ENCODE measurements at regions not wholly inside any gene's neighbourhood (a gene's known extent, or its start where the extent isn't known, plus 50 kb on each side); places are given as distances from the start of the nearest gene placed in this dataset.
"Not testable (repeated sequence)": the region's sequence is repeated elsewhere in the genome, so short reads cannot be mapped to it uniquely, and the experiment has no call there.

- Histone ChIP-seq H4K20me1 (no peaks in the 10 kb centered on the region), H3K36me3 (no peaks in the 10 kb centered on the region), H3K4me3 (no peak overlapping the region), H3K27ac (no peak overlapping the region), H3K9me3 (replicated peaks in 1 of 11) (peaks cover 0 to 12% (median 0%) of the 10 kb centered on the region in 11 experiments; a peak in 3 of 22 replicates), H3K27me3 (no peaks in the 10 kb centered on the region), H3K9ac (no peak overlapping the region), H3K4me1 (no peaks in the 10 kb centered on the region), H3K4me2 (no peak overlapping the region)
- TF ChIP-seq Cebpa-rat (IDR thresholded peaks at IDR 0.05) = no peak
These were observed 71.6 kb upstream of the EGFR start for GRCh38 chr7:54947266-54947665.

GRCh38 chr7:54949514-54949913 is 69.3 kb upstream of the EGFR start:
- not testable (repeated sequence) for H3K27ac ChIP-seq, H3K4me1 ChIP-seq, H3K9ac ChIP-seq, H3K4me2 ChIP-seq, H3K27me3 ChIP-seq, H3K36me3 ChIP-seq, H4K20me1 ChIP-seq, H3K4me3 ChIP-seq
- H3K9me3 ChIP-seq (replicated peaks in 1 of 11) = peaks cover 0 to 12% (median 0%) of the 10 kb centered on the region in 11 experiments; a peak in 3 of 22 replicates

GRCh38 chr7:54955296-54955695 is 63.5 kb upstream of the EGFR start:
- Histone ChIP-seq H3K27ac (no peak overlapping the region), H3K9ac (no peak overlapping the region), H3K9me3 (replicated peaks in 1 of 11) (peaks cover 0 to 12% (median 0%) of the 10 kb centered on the region in 11 experiments; a peak in 3 of 22 replicates), H4K20me1 (no peaks in the 10 kb centered on the region), H3K4me3 (no peak overlapping the region), H3K27me3 (no peaks in the 10 kb centered on the region), H3K4me1 (peaks cover 0 to 3% (median 0%) of the 10 kb centered on the region in 10 experiments; a peak in 1 of 20 replicates), H3K36me3 (no peaks in the 10 kb centered on the region), H3K4me2 (no peak overlapping the region)
- TF ChIP-seq Cebpa-rat (IDR thresholded peaks at IDR 0.05) = no peak

- Histone ChIP-seq H3K9ac (no peak overlapping the region), H3K27me3 (no peaks in the 10 kb centered on the region), H3K27ac (no peak overlapping the region), H3K4me3 (no peak overlapping the region), H3K36me3 (no peaks in the 10 kb centered on the region), H3K4me2 (no peak overlapping the region), H4K20me1 (no peaks in the 10 kb centered on the region), H3K9me3 (replicated peaks in 1 of 11) (peaks cover 0 to 9% (median 0%) of the 10 kb centered on the region in 11 experiments; a peak in 3 of 22 replicates), H3K4me1 (peaks cover 0 to 8% (median 0%) of the 10 kb centered on the region in 10 experiments; a peak in 3 of 20 replicates)
- TF ChIP-seq Cebpa-rat (IDR thresholded peaks at IDR 0.05) = no peak
These were observed 63.0 kb upstream of the EGFR start for GRCh38 chr7:54955696-54956420.

GRCh38 chr7:54956865-54957264 is 62.0 kb upstream of the EGFR start:
- Histone ChIP-seq H3K27ac (no peak overlapping the region), H3K4me2 (no peak overlapping the region), H3K4me1 (peaks cover 0 to 13% (median 0%) of the 10 kb centered on the region in 10 experiments; a peak in 3 of 20 replicates), H3K9me3 (replicated peaks in 1 of 11) (no peaks in the 10 kb centered on the region), H3K36me3 (no peaks in the 10 kb centered on the region), H4K20me1 (no peaks in the 10 kb centered on the region), H3K4me3 (no peak overlapping the region), H3K9ac (no peak overlapping the region), H3K27me3 (no peaks in the 10 kb centered on the region)
- TF ChIP-seq Cebpa-rat (IDR thresholded peaks at IDR 0.05) = no peak

- H3K27me3 ChIP-seq = no peaks in the 10 kb centered on the region
- TF ChIP-seq Cebpa-rat (IDR thresholded peaks at IDR 0.05) = no peak
- no peak overlapping the region for H3K4me3 ChIP-seq
- peaks cover 0 to 24% (median 0%) of the 10 kb centered on the region in 10 experiments; a peak in 6 of 20 replicates for H3K4me1 ChIP-seq
- no peak overlapping the region for H3K9ac ChIP-seq
- peak overlapping the region in 1 of 11 experiments; percentile 21; a peak in 3 of 22 replicates for H3K4me2 ChIP-seq
- peaks cover 0 to 10% (median 0%) of the 10 kb centered on the region in 11 experiments; a peak in 3 of 22 replicates for H3K9me3 ChIP-seq (replicated peaks in 1 of 11)
- H3K27ac ChIP-seq = no peak overlapping the region
- H3K36me3 ChIP-seq = no peaks in the 10 kb centered on the region
- H4K20me1 ChIP-seq = no peaks in the 10 kb centered on the region
These were observed 58.3 kb upstream of the EGFR start for GRCh38 chr7:54960517-54960916.

- Histone ChIP-seq H3K9ac (no peak overlapping the region), H3K4me2 (no peak overlapping the region), H3K27ac (no peak overlapping the region), H3K4me1 (peaks cover 0 to 24% (median 0%) of the 10 kb centered on the region in 10 experiments; a peak in 6 of 20 replicates), H3K27me3 (no peaks in the 10 kb centered on the region), H3K9me3 (replicated peaks in 1 of 11) (peaks cover 0 to 10% (median 0%) of the 10 kb centered on the region in 11 experiments; a peak in 3 of 22 replicates), H3K4me3 (no peak overlapping the region), H3K36me3 (no peaks in the 10 kb centered on the region), H4K20me1 (no peaks in the 10 kb centered on the region)
- no peak for TF ChIP-seq Cebpa-rat (IDR thresholded peaks at IDR 0.05)
These were observed 57.4 kb upstream of the EGFR start for GRCh38 chr7:54961391-54961790.

- H4K20me1 ChIP-seq = no peaks in the 10 kb centered on the region
- H3K27ac ChIP-seq = no peak overlapping the region
- no peak overlapping the region for H3K4me3 ChIP-seq
- no peak overlapping the region for H3K9ac ChIP-seq
- H3K4me2 ChIP-seq = no peak overlapping the region
- H3K27me3 ChIP-seq = no peaks in the 10 kb centered on the region
- no peak for TF ChIP-seq Cebpa-rat (IDR thresholded peaks at IDR 0.05)
- no peaks in the 10 kb centered on the region for H3K36me3 ChIP-seq
- peaks cover 0 to 24% (median 0%) of the 10 kb centered on the region in 10 experiments; a peak in 6 of 20 replicates for H3K4me1 ChIP-seq
- H3K9me3 ChIP-seq (replicated peaks in 1 of 11) = peaks cover 0 to 10% (median 0%) of the 10 kb centered on the region in 11 experiments; a peak in 3 of 22 replicates
These were observed 55.7 kb upstream of the EGFR start for GRCh38 chr7:54963155-54963554.

GRCh38 chr7:54964136-54964535 is 54.7 kb upstream of the EGFR start:
- peaks cover 0 to 24% (median 0%) of the 10 kb centered on the region in 10 experiments; a peak in 6 of 20 replicates for H3K4me1 ChIP-seq
- H3K27ac ChIP-seq = peak overlapping the region in 2 of 11 experiments; percentile 29 to 35; a peak in 2 of 22 replicates
- no peak overlapping the region for H3K9ac ChIP-seq
- H3K27me3 ChIP-seq = no peaks in the 10 kb centered on the region
- H3K4me2 ChIP-seq = peak overlapping the region in 4 of 11 experiments; percentile 2 to 45 (median 18); a peak in 5 of 22 replicates
- no peak for TF ChIP-seq Cebpa-rat (IDR thresholded peaks at IDR 0.05)
- no peaks in the 10 kb centered on the region for H4K20me1 ChIP-seq
- H3K36me3 ChIP-seq = no peaks in the 10 kb centered on the region
- H3K9me3 ChIP-seq (replicated peaks in 1 of 11) = peaks cover 0 to 10% (median 0%) of the 10 kb centered on the region in 11 experiments; a peak in 3 of 22 replicates
- no peak overlapping the region for H3K4me3 ChIP-seq

Measured in BLaER1 treated with 17β-estradiol and CSF1 and Interleukin-3, amounts not matched to agents 10 nM and 100 nM (cell line).